Left lung (tissue), 4 donors: ENCODE measurements at regions not wholly inside any gene's neighbourhood (a gene's known extent, or its start where the extent isn't known, plus 50 kb on each side); places are given as distances from the start of the nearest gene placed in this dataset.

ENCODE experiments used
- ATAC-seq: fragments of 200-7000 bp; cut with Tn5 transposase; one replicate; pipeline ENCODE4 v1.9.1; 2020; ENCODE audit warnings: moderate library complexity
- DNase-seq, 4 donors: peaks; one replicate each; pipeline ENCODE4 v3.0.0-alpha.2; 2013 to 2020
- H3K27ac ChIP-seq, 2 donors: fragments of 200-600 bp; sonication (generic) in 1 of 2; one replicate each; pipeline versions ENCODE4 v1.5.0 to v1.8.0; 2020 to 2021
- H3K27me3 ChIP-seq, 2 donors: fragments of 200-600 bp; sonication (generic) in 1 of 2; one replicate each; pipeline versions ENCODE4 v1.5.0 to v1.8.0; 2020 to 2021
- H3K36me3 ChIP-seq, 2 donors: fragments of 200-600 bp; sonication (generic) in 1 of 2; one replicate each; pipeline versions ENCODE4 v1.5.0 to v1.8.0; 2020 to 2021
- H3K4me1 ChIP-seq, 2 donors: fragments of 200-600 bp; one replicate each; pipeline ENCODE4 v1.8.0; 2021
- H3K4me3 ChIP-seq, 2 donors: fragments of 200-600 bp; sonication (generic) in 1 of 2; one replicate each; pipeline versions ENCODE4 v1.5.0 to v1.8.0; 2020 to 2021; ENCODE audit warnings: mild to moderate bottlenecking in 1 of 2
- H3K9me3 ChIP-seq, 2 donors: fragments of 200-600 bp; sonication (generic) in 1 of 2; one replicate each; pipeline versions ENCODE4 v1.5.0 to v1.8.0; 2020 to 2021
- intact Hi-C, 2 donors: fragments of 100-400 bp; cut with DNase I; formaldehyde crosslinking; loops; one replicate each; pipeline versions ENCODE4 v1.11.2 to v1.14.2; 2022
- TF ChIP-seq, protein P1 (sequence below), 2 donors: fragments of 200-600 bp; sonication (generic) in 1 of 2; IDR thresholded peaks; one replicate each; pipeline versions ENCODE4 v1.5.0 to v1.8.0; 2021; ENCODE audit warnings: antibody characterized with exemption in 2 of 2
- donor health status: DM: no; HTN: yes; CAD: no.
- donor health status: DM: no; HTN: no; CAD: no.

DNA sequence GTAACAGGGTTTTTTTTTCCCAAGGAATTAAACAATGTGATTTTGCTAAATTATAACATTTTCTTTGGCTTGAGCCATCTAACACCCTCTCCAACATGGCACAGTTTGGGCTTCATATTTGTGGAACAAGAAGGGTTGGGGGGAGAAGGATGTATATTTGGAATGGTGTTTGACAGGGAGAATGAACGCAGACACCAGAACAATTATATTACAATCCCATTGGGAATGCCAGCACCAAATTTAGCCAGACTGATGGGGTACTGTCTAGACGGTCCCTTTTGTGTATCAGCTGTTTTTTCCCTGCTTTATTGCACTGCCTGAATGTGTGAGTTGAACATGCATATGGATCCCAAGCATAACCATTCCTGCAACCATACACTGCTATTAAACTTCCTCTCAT is 130.9 kb upstream of the TMEM161B start:
- no peaks in the 10 kb centered on the region for H3K27me3 ChIP-seq
- TF ChIP-seq, protein P1, sequence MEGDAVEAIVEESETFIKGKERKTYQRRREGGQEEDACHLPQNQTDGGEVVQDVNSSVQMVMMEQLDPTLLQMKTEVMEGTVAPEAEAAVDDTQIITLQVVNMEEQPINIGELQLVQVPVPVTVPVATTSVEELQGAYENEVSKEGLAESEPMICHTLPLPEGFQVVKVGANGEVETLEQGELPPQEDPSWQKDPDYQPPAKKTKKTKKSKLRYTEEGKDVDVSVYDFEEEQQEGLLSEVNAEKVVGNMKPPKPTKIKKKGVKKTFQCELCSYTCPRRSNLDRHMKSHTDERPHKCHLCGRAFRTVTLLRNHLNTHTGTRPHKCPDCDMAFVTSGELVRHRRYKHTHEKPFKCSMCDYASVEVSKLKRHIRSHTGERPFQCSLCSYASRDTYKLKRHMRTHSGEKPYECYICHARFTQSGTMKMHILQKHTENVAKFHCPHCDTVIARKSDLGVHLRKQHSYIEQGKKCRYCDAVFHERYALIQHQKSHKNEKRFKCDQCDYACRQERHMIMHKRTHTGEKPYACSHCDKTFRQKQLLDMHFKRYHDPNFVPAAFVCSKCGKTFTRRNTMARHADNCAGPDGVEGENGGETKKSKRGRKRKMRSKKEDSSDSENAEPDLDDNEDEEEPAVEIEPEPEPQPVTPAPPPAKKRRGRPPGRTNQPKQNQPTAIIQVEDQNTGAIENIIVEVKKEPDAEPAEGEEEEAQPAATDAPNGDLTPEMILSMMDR (IDR thresholded peaks at IDR 0.05): no peak
- H3K36me3 ChIP-seq: no peaks in the 10 kb centered on the region
- no peak for ATAC-seq
- H3K9me3 ChIP-seq: no peaks in the 10 kb centered on the region
- DNase-seq: no peak
- H3K27ac ChIP-seq: no peak overlapping the region
- no peaks in the 10 kb centered on the region for H3K4me1 ChIP-seq
- H3K4me3 ChIP-seq: no peak overlapping the region
- intact Hi-C loops: no loop called here

DNA sequence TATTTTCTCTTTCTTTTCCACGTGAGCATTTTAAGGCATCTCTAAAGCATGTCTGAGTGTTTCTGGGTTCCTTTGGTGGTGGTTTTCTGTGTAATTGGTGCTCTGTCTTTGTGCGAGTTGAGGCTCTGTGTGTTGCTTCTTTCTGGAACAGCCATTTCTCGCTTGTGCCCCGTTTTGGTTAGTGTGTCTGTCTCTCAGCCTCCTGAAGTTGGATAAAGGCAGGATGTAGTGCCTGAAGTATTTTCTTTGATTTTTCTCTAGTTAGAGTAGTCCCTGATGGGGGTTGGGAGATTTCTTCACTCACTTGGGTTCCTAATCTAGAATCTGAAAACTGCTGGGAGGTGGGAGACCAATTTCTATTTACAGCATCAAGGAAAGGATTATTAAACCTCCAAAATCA is 129.7 kb upstream of the TMEM161B start:
- no peaks in the 10 kb centered on the region for H3K4me1 ChIP-seq
- no peak for DNase-seq
- no peaks in the 10 kb centered on the region for H3K9me3 ChIP-seq
- no peak overlapping the region for H3K27ac ChIP-seq
- no peak overlapping the region for H3K4me3 ChIP-seq
- H3K27me3 ChIP-seq: no peaks in the 10 kb centered on the region
- TF ChIP-seq, protein P1 (IDR thresholded peaks at IDR 0.05): no peak
- no peaks in the 10 kb centered on the region for H3K36me3 ChIP-seq
- ATAC-seq: no peak
- intact Hi-C loops: no loop called here

DNA sequence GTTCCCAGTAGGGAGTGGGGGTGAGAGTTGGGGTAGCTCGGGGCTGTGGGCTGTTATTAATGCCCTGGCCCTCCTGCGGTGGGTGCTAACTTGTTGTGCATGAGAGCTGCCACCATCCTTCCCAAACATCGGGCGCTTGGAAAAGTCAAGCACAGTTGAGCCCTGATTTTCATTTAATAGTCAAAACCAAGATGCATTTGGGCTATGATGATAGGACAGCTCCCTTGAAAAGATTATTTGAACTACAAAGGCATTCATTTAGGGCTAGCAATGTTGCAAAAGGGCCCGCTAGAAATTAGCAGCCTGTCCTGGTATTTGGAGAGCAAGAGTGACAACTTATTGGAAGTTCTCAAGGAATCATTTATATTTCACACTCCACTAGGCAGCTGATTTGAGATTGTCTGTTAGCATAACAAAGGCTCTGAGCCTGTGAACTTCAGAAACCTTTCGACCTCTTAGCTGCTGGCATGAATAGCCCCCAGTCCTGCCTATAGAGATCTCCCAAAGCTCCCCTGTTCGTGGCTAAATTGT is 128.2 kb upstream of the TMEM161B start:
- Histone ChIP-seq H3K4me1 (no peaks in the 10 kb centered on the region), H3K9me3 (no peaks in the 10 kb centered on the region), H3K4me3 (no peak overlapping the region), H3K27ac (no peak overlapping the region), H3K36me3 (no peaks in the 10 kb centered on the region), H3K27me3 (no peaks in the 10 kb centered on the region)
- intact Hi-C loops: no loop called here
- ATAC-seq (no peak), DNase-seq (no peak)
- TF ChIP-seq, protein P1 (IDR thresholded peaks at IDR 0.05): no peak

DNA sequence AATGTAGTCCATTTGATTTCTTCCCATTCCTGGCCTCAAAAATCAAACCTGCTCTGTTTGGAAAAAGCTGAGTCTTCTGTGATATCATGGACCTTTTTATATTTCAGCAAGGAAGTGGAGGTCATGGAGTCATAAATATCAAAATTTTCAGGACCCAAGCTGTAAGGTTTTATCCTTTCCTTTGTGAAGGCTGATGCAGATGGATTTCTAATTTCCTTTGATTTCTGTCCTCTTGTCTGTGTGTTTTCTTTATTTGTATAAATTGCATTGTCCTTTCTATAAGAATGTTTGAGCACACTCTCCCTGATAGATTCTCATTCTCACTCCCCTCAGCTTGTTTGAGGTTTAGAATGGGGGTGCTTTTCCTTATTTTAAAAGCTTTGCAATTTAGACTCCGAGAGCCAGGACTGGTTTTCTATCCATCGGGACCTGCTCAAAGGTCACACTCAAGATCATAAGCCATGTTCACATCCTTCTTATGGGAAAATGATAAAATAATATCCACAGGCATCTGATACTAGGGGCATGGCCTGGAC is 127.4 kb upstream of the TMEM161B start:
- no peak for DNase-seq

DNA sequence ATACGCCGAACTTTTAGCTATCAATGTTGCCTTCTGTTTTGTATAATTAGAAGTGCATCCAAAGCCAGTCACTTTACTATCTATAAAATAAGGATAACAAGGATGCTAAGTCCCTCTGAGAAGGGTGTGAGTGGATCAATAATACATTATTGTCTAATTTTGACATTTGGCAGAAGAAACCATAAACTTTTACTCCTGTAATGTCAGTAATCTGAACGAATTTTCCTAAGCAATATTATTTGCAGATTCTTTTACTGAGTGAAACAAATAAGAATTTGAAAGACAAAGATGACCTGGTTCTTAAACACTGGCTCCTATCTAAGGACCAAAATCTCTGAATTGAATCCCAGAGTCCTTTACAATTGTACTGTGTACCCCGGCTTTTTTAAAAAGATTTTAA is 126.6 kb upstream of the TMEM161B start:
- TF ChIP-seq, protein P1 (IDR thresholded peaks at IDR 0.05): no peak
- DNase-seq (no peak), ATAC-seq (no peak)
- H3K27me3 ChIP-seq: no peaks in the 10 kb centered on the region
- H3K36me3 ChIP-seq: no peaks in the 10 kb centered on the region
- H3K4me1 ChIP-seq: no peaks in the 10 kb centered on the region
- H3K9me3 ChIP-seq: no peaks in the 10 kb centered on the region
- H3K4me3 ChIP-seq: no peak overlapping the region
- intact Hi-C loops: no loop called here
- no peak overlapping the region for H3K27ac ChIP-seq

More for the DNA sequence above, 127.4 kb upstream of the TMEM161B start:
- TF ChIP-seq, protein P1 (IDR thresholded peaks at IDR 0.05): no peak
- intact Hi-C loops: no loop called here
- no peaks in the 10 kb centered on the region for H3K4me1 ChIP-seq
- H3K4me3 ChIP-seq: no peak overlapping the region
- no peak overlapping the region for H3K27ac ChIP-seq
- H3K9me3 ChIP-seq: no peaks in the 10 kb centered on the region
- H3K36me3 ChIP-seq: no peaks in the 10 kb centered on the region
- no peaks in the 10 kb centered on the region for H3K27me3 ChIP-seq
- no peak for ATAC-seq
